Pancreas (tissue), 10 donors: ENCODE measurements at regions not wholly inside any gene's neighbourhood (a gene's known extent, or its start where the extent isn't known, plus 50 kb on each side); places are given as distances from the start of the nearest gene placed in this dataset.
A peak's percentile ranks its signal among the peaks of the same experiment; 100 is the strongest.

Source experiments
- ATAC-seq, 4 donors: fragments of 200-7000 bp; cut with Tn5 transposase; one replicate each; pipeline versions ENCODE4 v1.8.0 to v1.9.1; 2020; ENCODE audit warnings: mild to moderate bottlenecking in 4 of 4, moderate library complexity in 4 of 4
- DNase-seq, 6 donors: peaks; one replicate each; pipeline ENCODE4 v3.0.0-alpha.2; 2020
- FAIRE-seq: peaks from 2 replicates; lab custom pipeline; 2012; peaks lifted over from hg19 to GRCh38; lab: Jason Lieb, UNC
- H3K27ac ChIP-seq, 4 donors: fragments of 200-600 bp; sonication (generic); 1 replicate in 3 of 4; 2 replicates in 1 of 4; pipeline versions ENCODE4 v1.5.0 to v1.8.0; 2020
- H3K27me3 ChIP-seq, 4 donors: fragments of 200-600 bp; one replicate each; pipeline ENCODE4 v1.8.0; 2021
- H3K36me3 ChIP-seq, 3 donors: fragments of 200-600 bp; sonication (generic) in 1 of 3; one replicate each; pipeline versions ENCODE4 v1.5.0 to v1.8.0; 2020 to 2021
- H3K4me1 ChIP-seq, 3 donors: fragments of 200-600 bp; one replicate each; pipeline ENCODE4 v1.8.0; 2021
- H3K4me3 ChIP-seq, 4 donors: fragments of 200-600 bp; sonication (generic) in 2 of 4; one replicate each; pipeline versions ENCODE4 v1.5.0 to v1.8.0; 2020 to 2021
- H3K9me3 ChIP-seq, 4 donors: fragments of 200-600 bp; one replicate each; pipeline ENCODE4 v1.8.0; 2021
- CTCF ChIP-seq, 4 donors: fragments of 200-600 bp; sonication (generic) in 3 of 4; IDR thresholded peaks; one replicate each; pipeline versions ENCODE4 v1.5.0 to v1.8.0; 2021; ENCODE audit warnings: antibody characterized with exemption in 4 of 4
- WGBS, 2 donors: extraction: QIAGEN DNeasy Blood & Tissue Kit; methylation state at CpG; one replicate each; pipeline ENCODE4 v1.1.7; 2013; 5-methylcytosine and 5-hydroxymethylcytosine counted together
- intact Hi-C, 3 donors: fragments of 100-400 bp; cut with DNase I; formaldehyde crosslinking; loops; one replicate each; pipeline versions ENCODE4 v1.11.1 to v1.14.2; 2022
- donor health status: healthy with polysubstance abuse.
- donor health status: DM: no; HTN: no; CAD: no; lungs with moderate emphysema.
- donor health status: DM: no; HTN: no; CAD: no.
- donor health status: control.
- donor health status: control.
- donor health status: Bipolar disorder and iron deficiency.
- donor health status: DM: yes; HTN: yes; CAD: no.
- donor health status: DM: no; HTN: no; CAD: no.
- donor health status: DM: no; HTN: no; CAD: no.
- donor health status: DM: yes; HTN: yes; CAD: no.

- ATAC-seq (no peak), FAIRE-seq (no peak), DNase-seq (no peak)
- Histone ChIP-seq H3K27ac (no peak overlapping the region), H3K36me3 (no peaks in the 10 kb centered on the region), H3K9me3 (no peaks in the 10 kb centered on the region), H3K4me1 (no peaks in the 10 kb centered on the region), H3K4me3 (no peak overlapping the region), H3K27me3 (no peaks in the 10 kb centered on the region)
- intact Hi-C loops, result no loop called here
- WGBS, 2 donors, result 88 to 92% methylated on average over 1 of the region's 1 CpG
- TF ChIP-seq CTCF (IDR thresholded peaks at IDR 0.05), result no peak
Observed at GRCh38 chr4:187118602-187119120, 395.0 kb upstream of the FAT1 start.

DNA sequence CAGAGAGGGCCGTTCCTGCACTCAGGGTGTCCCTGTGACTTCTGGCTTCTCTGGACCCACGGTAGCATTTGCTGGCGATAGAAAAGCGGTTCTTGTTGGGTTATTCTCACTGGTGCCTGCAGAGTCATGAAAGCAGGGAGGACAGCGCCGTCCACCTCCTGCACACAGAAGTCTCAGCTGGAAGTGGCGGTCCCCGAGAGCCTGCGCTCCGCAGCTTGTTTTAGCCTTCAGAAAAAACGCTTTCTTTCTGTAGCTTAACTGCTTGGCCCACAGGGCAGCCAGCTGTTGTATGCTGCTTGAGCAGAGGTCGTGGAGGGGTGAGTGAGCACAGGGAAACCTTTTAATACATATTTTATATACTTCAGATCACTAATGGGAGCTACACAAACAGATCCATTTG is 400.7 kb upstream of the FAT1 start:
- ATAC-seq, result peak in 1 of 4 donors; percentile 25
- Histone ChIP-seq H3K27me3 (no peaks in the 10 kb centered on the region), H3K36me3 (no peaks in the 10 kb centered on the region), H3K9me3 (no peaks in the 10 kb centered on the region), H3K4me1 (no peaks in the 10 kb centered on the region), H3K27ac (no peak overlapping the region), H3K4me3 (no peak overlapping the region)
- intact Hi-C loops, result no loop called here
- TF ChIP-seq CTCF (IDR thresholded peaks at IDR 0.05), result no peak
- no peak for FAIRE-seq
- WGBS, 2 donors, result 86% methylated on average over 12 of the region's 12 CpGs
- DNase-seq, result no peak

DNA sequence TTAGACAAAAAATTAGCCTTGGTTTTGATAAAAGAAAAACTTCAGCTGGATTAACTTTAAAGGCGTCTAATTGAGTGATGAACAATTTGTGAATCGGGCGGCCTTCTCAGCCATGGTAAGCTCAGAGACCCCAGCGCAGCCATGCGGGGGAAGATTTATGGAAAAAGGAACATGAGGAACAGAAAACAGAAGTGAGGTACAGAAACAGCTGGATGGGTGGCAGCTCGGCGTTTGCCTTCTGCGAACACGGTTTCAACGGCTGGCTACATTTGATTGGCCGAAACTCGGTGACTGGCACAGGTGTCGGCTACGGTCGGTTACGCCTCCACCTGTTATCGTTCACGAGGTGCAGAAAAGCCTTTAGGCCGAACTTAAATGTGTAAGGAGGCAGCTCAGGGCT is 401.4 kb upstream of the FAT1 start:
- FAIRE-seq (no peak), DNase-seq (no peak), ATAC-seq (no peak)
- intact Hi-C loops, result no loop called here
- H3K36me3 ChIP-seq, result no peaks in the 10 kb centered on the region
- H3K27me3 ChIP-seq, result no peaks in the 10 kb centered on the region
- 91% methylated on average over 19 of the region's 19 CpGs for WGBS, 2 donors
- H3K4me1 ChIP-seq, result no peaks in the 10 kb centered on the region
- H3K4me3 ChIP-seq, result no peak overlapping the region
- H3K27ac ChIP-seq, result no peak overlapping the region
- no peaks in the 10 kb centered on the region for H3K9me3 ChIP-seq
- TF ChIP-seq CTCF (IDR thresholded peaks at IDR 0.05), result no peak

- no peak overlapping the region for H3K27ac ChIP-seq
- H3K9me3 ChIP-seq, result no peaks in the 10 kb centered on the region
- no peaks in the 10 kb centered on the region for H3K27me3 ChIP-seq
- intact Hi-C loops, result no loop called here
- WGBS, 2 donors, result 82 to 84% methylated on average over 3 of the region's 3 CpGs
- TF ChIP-seq CTCF (IDR thresholded peaks at IDR 0.05), result no peak
- DNase-seq (no peak), FAIRE-seq (no peak), ATAC-seq (no peak)
- no peaks in the 10 kb centered on the region for H3K36me3 ChIP-seq
- H3K4me1 ChIP-seq, result no peaks in the 10 kb centered on the region
- H3K4me3 ChIP-seq, result no peak overlapping the region
Observed at GRCh38 chr4:187127456-187127855, 403.8 kb upstream of the FAT1 start.

GRCh38 chr4:187128222-187128621 is 404.6 kb upstream of the FAT1 start:
- no peaks in the 10 kb centered on the region for H3K9me3 ChIP-seq
- DNase-seq (no peak), FAIRE-seq (no peak), ATAC-seq (no peak)
- WGBS, 2 donors, result 81 to 83% methylated on average over 11 of the region's 11 CpGs
- H3K27me3 ChIP-seq, result no peaks in the 10 kb centered on the region
- H3K4me1 ChIP-seq, result no peaks in the 10 kb centered on the region
- TF ChIP-seq CTCF (IDR thresholded peaks at IDR 0.05), result no peak
- no peaks in the 10 kb centered on the region for H3K36me3 ChIP-seq
- H3K27ac ChIP-seq, result no peak overlapping the region
- intact Hi-C loops, result no loop called here
- H3K4me3 ChIP-seq, result no peak overlapping the region
